ENCODE measurements at regions not wholly inside any gene's neighbourhood (a gene's known extent, or its start where the extent isn't known, plus 50 kb on each side); places are given as distances from the start of the nearest gene placed in this dataset.

DNA sequence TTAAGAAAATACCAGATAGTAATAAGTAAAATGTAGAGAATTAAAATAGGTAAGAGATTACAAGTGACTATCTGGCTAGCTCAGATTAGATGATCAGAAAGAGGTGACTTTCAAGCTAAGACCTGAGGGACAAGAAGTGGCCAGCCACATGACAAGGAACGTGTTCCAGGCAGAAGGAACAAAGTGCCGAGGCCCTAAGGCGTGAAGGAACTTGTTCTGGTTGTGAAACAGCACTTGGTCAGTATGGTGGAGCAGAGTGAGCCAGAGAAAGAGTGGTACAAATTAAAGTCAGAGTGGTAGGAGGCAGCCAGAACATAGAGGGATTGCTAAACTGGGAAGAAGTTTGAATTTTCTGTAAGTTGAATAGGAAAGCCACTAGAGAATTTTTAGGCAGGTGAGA, 73.6 kb downstream of the ADRB2 start:
- no peaks in the 10 kb centered on the region for H3K9me3 ChIP-seq
- H3K4me2 ChIP-seq = no peak overlapping the region
- no peaks in the 10 kb centered on the region for H3K27me3 ChIP-seq (ENCODE audit: insufficient read depth)
- no peak for DNase-seq
- WGBS (ENCODE audit: low lambda C conversion rate) = 56% methylated on average over 3 of the region's 3 CpGs
- H3K9me2 ChIP-seq = no peaks in the 10 kb centered on the region
- H3K36me3 ChIP-seq (replicated peaks in 1 of 2; ENCODE audit: control insufficient read depth in 1 of 2, insufficient read depth in 2 of 2, low read length in 1 of 2) = no peaks in the 10 kb centered on the region
- H3K79me2 ChIP-seq (ENCODE audit: insufficient read depth) = no peaks in the 10 kb centered on the region
- H3K27ac ChIP-seq (ENCODE audit: low read depth in 2 of 2, low read length in 1 of 2) = no peak overlapping the region
- ChIA-PET CTCF (interaction anchor here (1.2 kb wide), 1 partner anchor 11 kb away, joined by 4 read pairs; no protein-coding TSS in a partner anchor), POLR2A (no interaction called here)
- TF ChIP-seq, protein P1, sequence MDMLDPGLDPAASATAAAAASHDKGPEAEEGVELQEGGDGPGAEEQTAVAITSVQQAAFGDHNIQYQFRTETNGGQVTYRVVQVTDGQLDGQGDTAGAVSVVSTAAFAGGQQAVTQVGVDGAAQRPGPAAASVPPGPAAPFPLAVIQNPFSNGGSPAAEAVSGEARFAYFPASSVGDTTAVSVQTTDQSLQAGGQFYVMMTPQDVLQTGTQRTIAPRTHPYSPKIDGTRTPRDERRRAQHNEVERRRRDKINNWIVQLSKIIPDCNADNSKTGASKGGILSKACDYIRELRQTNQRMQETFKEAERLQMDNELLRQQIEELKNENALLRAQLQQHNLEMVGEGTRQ (IDR thresholded peaks at IDR 0.05; ENCODE audit: borderline replicate concordance, low read depth, low read length) = no peak
- TF ChIP-seq, protein P2, sequence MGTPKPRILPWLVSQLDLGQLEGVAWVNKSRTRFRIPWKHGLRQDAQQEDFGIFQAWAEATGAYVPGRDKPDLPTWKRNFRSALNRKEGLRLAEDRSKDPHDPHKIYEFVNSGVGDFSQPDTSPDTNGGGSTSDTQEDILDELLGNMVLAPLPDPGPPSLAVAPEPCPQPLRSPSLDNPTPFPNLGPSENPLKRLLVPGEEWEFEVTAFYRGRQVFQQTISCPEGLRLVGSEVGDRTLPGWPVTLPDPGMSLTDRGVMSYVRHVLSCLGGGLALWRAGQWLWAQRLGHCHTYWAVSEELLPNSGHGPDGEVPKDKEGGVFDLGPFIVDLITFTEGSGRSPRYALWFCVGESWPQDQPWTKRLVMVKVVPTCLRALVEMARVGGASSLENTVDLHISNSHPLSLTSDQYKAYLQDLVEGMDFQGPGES (IDR thresholded peaks at IDR 0.05; ENCODE audit: low read depth, low read length) = no peak
- no peak for TF ChIP-seq RXRA (IDR thresholded peaks at IDR 0.05; ENCODE audit: borderline replicate concordance, low read depth)
- TF ChIP-seq, protein P3, sequence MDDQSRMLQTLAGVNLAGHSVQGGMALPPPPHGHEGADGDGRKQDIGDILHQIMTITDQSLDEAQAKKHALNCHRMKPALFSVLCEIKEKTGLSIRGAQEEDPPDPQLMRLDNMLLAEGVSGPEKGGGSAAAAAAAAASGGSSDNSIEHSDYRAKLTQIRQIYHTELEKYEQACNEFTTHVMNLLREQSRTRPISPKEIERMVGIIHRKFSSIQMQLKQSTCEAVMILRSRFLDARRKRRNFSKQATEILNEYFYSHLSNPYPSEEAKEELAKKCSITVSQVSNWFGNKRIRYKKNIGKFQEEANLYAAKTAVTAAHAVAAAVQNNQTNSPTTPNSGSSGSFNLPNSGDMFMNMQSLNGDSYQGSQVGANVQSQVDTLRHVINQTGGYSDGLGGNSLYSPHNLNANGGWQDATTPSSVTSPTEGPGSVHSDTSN (IDR thresholded peaks at IDR 0.05) = no peak
- TF ChIP-seq FOXJ3 (CRISPR knock-in tag; IDR thresholded peaks at IDR 0.05) = no peak
- TF ChIP-seq, protein P4, sequence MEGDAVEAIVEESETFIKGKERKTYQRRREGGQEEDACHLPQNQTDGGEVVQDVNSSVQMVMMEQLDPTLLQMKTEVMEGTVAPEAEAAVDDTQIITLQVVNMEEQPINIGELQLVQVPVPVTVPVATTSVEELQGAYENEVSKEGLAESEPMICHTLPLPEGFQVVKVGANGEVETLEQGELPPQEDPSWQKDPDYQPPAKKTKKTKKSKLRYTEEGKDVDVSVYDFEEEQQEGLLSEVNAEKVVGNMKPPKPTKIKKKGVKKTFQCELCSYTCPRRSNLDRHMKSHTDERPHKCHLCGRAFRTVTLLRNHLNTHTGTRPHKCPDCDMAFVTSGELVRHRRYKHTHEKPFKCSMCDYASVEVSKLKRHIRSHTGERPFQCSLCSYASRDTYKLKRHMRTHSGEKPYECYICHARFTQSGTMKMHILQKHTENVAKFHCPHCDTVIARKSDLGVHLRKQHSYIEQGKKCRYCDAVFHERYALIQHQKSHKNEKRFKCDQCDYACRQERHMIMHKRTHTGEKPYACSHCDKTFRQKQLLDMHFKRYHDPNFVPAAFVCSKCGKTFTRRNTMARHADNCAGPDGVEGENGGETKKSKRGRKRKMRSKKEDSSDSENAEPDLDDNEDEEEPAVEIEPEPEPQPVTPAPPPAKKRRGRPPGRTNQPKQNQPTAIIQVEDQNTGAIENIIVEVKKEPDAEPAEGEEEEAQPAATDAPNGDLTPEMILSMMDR (IDR thresholded peaks at IDR 0.05) = no peak
- no peak for TF ChIP-seq RFX5 (IDR thresholded peaks at IDR 0.05; ENCODE audit: low read length)
- no peak for TF ChIP-seq POLR2AphosphoS5 (IDR thresholded peaks at IDR 0.05; ENCODE audit: low read depth, low read length)
- no peak for TF ChIP-seq GATA2 (CRISPR knock-in tag; IDR thresholded peaks at IDR 0.05)
- TF ChIP-seq, protein P5, sequence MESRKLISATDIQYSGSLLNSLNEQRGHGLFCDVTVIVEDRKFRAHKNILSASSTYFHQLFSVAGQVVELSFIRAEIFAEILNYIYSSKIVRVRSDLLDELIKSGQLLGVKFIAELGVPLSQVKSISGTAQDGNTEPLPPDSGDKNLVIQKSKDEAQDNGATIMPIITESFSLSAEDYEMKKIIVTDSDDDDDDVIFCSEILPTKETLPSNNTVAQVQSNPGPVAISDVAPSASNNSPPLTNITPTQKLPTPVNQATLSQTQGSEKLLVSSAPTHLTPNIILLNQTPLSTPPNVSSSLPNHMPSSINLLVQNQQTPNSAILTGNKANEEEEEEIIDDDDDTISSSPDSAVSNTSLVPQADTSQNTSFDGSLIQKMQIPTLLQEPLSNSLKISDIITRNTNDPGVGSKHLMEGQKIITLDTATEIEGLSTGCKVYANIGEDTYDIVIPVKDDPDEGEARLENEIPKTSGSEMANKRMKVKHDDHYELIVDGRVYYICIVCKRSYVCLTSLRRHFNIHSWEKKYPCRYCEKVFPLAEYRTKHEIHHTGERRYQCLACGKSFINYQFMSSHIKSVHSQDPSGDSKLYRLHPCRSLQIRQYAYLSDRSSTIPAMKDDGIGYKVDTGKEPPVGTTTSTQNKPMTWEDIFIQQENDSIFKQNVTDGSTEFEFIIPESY (IDR thresholded peaks at IDR 0.05; ENCODE audit: borderline replicate concordance, low read depth) = no peak
- TF ChIP-seq MXI1 (IDR thresholded peaks at IDR 0.05; ENCODE audit: low read depth, low read length) = no peak
- TF ChIP-seq, protein P6, sequence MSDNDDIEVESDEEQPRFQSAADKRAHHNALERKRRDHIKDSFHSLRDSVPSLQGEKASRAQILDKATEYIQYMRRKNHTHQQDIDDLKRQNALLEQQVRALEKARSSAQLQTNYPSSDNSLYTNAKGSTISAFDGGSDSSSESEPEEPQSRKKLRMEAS (IDR thresholded peaks at IDR 0.05; ENCODE audit: low read depth) = no peak
- no peak overlapping the region for H3K9ac ChIP-seq
- H3F3A ChIP-seq (replicated peaks; ENCODE audit: insufficient read depth) = no peaks in the 10 kb centered on the region
- no peak overlapping the region for H3K4me3 ChIP-seq (ENCODE audit: low read depth in 2 of 2, low read length in 1 of 2)
- H2AFZ ChIP-seq (ENCODE audit: low read depth) = no peak overlapping the region
- no peaks in the 10 kb centered on the region for H4K20me1 ChIP-seq (ENCODE audit: insufficient read depth)
- no peaks in the 10 kb centered on the region for H3K4me1 ChIP-seq (ENCODE audit: control insufficient read depth in 1 of 2, insufficient read depth in 2 of 2, low read depth in 1 of 2, low read length in 1 of 2)
